Ovary (tissue), 7 donors: ENCODE measurements at regions not wholly inside any gene's neighbourhood (a gene's known extent, or its start where the extent isn't known, plus 50 kb on each side); places are given as distances from the start of the nearest gene placed in this dataset.

Experiments
- DNase-seq, 5 donors: peaks; one replicate each; pipeline ENCODE4 v3.0.0-alpha.2; 2019 to 2020
- H3K27ac ChIP-seq, 2 donors: fragments of 200-600 bp; one replicate each; pipeline versions ENCODE4 v1.5.1 to v1.8.0; 2019 to 2022
- H3K27me3 ChIP-seq: fragments of 200-600 bp; one replicate; pipeline ENCODE4 v1.8.0; 2022
- H3K36me3 ChIP-seq: fragments of 200-600 bp; sonication (generic); one replicate; pipeline ENCODE4 v1.5.1; 2019
- H3K4me1 ChIP-seq: one replicate; pipeline ENCODE4 v1.8.1; 2013; ENCODE audit warnings: mild to moderate bottlenecking, moderate library complexity; ENCODE audit not compliant: insufficient read depth
- H3K4me3 ChIP-seq: fragments of 200-600 bp; sonication (generic); one replicate; pipeline ENCODE4 v1.5.1; 2017
- H3K9me3 ChIP-seq, 2 donors: fragments of 200-600 bp in 1 of 2; sonication (generic) in 1 of 2; one replicate each; pipeline versions ENCODE4 v1.5.1 to v1.8.1; 2013 to 2019; ENCODE audit warnings: mild to moderate bottlenecking in 1 of 2, moderate library complexity in 1 of 2
- EP300 ChIP-seq: sonication (generic); formaldehyde crosslinking; IDR thresholded peaks from one replicate; pipeline ENCODE4 v1.6.1; 2017; ENCODE audit warnings: antibody characterized with exemption
- POLR2A ChIP-seq: fragments of 450-650 bp; IDR thresholded peaks from one replicate; pipeline ENCODE4 v1.6.1; 2017; ENCODE audit warnings: antibody characterized with exemption, mild to moderate bottlenecking, moderate library complexity
- WGBS, 3 donors: extraction: QIAGEN DNeasy Blood & Tissue Kit in 1 of 3; methylation state at CpG; one replicate each; pipeline versions ENCODE4 v1.1.5 to v1.1.7; 2013 to 2017; 5-methylcytosine and 5-hydroxymethylcytosine counted together
- intact Hi-C, 4 donors: fragments of 100-400 bp; cut with DNase I; formaldehyde crosslinking; loops; one replicate each; pipeline versions ENCODE4 v1.11.0 to v1.15.1; 2022 to 2023
- TF ChIP-seq, protein P1 (sequence below), 3 donors: fragments of 450-650 bp in 2 of 3; fragments of 200-600 bp in 1 of 3; IDR thresholded peaks; one replicate each; pipeline versions ENCODE4 v1.5.1 to v1.8.0; 2016 to 2022; ENCODE audit warnings: antibody characterized with exemption in 3 of 3, mild to moderate bottlenecking in 1 of 3
- donor health status: DM: no; HTN: no; CAD: no; lungs with moderate emphysema.
- donor health status: DM: no; HTN: no; CAD: no.
- donor health status: Bipolar disorder and iron deficiency.
- donor health status: DM: no; HTN: no; CAD: no.
- donor health status: DM: yes; HTN: yes; CAD: no.

DNA sequence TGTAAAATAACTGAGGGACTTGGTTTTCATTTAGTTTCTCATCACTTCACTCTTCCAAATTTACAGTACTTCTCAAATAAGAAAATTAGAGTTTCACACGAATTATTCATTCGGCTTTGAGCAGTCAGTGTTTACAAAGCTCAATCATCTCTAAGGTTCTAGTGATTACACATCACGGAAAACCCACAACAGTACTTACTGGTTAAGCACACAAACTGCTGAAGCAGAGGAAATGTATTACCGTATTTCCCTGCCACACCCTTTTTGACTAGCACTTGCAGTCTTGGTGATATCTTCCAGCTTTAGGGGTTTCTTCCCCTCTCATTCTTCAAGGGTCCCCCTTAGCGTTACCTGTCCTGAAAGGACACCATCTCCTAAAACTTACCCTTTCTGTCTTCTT, 164.8 kb upstream of the CDIN1 start:
- 86 to 93% (median 87%) methylated on average over 5 of the region's 5 CpGs for WGBS, 3 donors
- no peaks in the 10 kb centered on the region for H3K36me3 ChIP-seq
- no peaks in the 10 kb centered on the region for H3K27me3 ChIP-seq
- no peak overlapping the region for H3K27ac ChIP-seq
- intact Hi-C loops, result no loop called here
- no peaks in the 10 kb centered on the region for H3K4me1 ChIP-seq
- no peak overlapping the region for H3K4me3 ChIP-seq
- no peaks in the 10 kb centered on the region for H3K9me3 ChIP-seq
- DNase-seq, result no peak
- TF ChIP-seq, protein P1, sequence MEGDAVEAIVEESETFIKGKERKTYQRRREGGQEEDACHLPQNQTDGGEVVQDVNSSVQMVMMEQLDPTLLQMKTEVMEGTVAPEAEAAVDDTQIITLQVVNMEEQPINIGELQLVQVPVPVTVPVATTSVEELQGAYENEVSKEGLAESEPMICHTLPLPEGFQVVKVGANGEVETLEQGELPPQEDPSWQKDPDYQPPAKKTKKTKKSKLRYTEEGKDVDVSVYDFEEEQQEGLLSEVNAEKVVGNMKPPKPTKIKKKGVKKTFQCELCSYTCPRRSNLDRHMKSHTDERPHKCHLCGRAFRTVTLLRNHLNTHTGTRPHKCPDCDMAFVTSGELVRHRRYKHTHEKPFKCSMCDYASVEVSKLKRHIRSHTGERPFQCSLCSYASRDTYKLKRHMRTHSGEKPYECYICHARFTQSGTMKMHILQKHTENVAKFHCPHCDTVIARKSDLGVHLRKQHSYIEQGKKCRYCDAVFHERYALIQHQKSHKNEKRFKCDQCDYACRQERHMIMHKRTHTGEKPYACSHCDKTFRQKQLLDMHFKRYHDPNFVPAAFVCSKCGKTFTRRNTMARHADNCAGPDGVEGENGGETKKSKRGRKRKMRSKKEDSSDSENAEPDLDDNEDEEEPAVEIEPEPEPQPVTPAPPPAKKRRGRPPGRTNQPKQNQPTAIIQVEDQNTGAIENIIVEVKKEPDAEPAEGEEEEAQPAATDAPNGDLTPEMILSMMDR (IDR thresholded peaks at IDR 0.05), result no peak
- TF ChIP-seq EP300 (no peak), POLR2A (no peak)

DNA sequence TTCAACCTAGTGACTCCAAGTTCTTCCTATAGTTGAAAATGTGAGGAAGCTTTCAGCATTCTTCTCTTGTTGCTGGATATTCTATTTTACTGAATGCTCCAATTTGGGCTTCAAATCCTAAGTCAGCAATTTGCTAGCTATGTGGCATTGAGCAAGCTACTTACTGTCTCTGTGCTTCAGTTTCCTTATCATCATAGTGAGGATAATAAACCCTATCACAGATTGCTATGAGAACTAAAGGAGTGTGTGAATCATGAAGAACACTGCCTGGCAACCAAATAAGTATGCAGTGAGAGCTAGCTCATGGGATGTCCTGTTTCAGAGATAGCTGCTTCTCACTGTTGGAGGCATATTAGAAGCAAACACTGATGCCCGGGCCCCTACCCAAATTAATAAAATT, 163.8 kb upstream of the CDIN1 start:
- H3K27ac ChIP-seq, result no peak overlapping the region
- H3K4me3 ChIP-seq, result no peak overlapping the region
- intact Hi-C loops, result no loop called here
- no peaks in the 10 kb centered on the region for H3K9me3 ChIP-seq
- no peaks in the 10 kb centered on the region for H3K36me3 ChIP-seq
- TF ChIP-seq EP300, result no peak
- no peak for TF ChIP-seq POLR2A
- DNase-seq, result no peak
- WGBS, 3 donors, result 82 to 88% (median 83%) methylated on average over 1 of the region's 1 CpG
- H3K4me1 ChIP-seq, result no peaks in the 10 kb centered on the region
- H3K27me3 ChIP-seq, result no peaks in the 10 kb centered on the region

DNA sequence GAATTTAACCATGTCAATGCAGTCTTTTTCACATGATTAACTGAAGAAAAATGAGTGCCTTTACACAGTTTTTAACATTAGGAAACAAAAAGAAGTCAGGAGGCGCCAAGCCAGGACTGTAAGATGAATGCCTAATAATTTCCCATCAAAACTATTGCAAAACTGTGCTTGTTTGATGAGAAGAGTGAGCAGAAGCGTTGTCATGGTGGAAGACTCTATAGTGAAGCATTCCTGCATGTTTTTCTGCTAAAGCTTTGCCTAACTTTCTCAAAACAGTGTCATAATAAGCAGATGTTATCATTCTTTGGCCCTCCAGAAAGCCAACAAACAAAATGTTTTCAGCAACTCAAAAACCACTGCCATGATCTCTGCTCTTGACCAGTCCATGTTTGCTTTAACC, 156.8 kb upstream of the CDIN1 start:
- intact Hi-C loops, result loop anchor here in 1 of 4 donors (10.0 kb wide), 1 partner anchor 112 kb away; no protein-coding TSS in a partner anchor
- whole genome bisulfite sequencing, 3 donors, result 88 to 96% (median 90%) methylated on average over 2 of the region's 2 CpGs
- H3K27ac ChIP-seq, result no peak overlapping the region
- TF ChIP-seq EP300 (no peak), POLR2A (no peak)
- TF ChIP-seq, protein P1 (IDR thresholded peaks at IDR 0.05), result no peak
- DNase-seq, result no peak
- no peaks in the 10 kb centered on the region for H3K9me3 ChIP-seq
- H3K27me3 ChIP-seq, result no peaks in the 10 kb centered on the region
- H3K36me3 ChIP-seq, result no peaks in the 10 kb centered on the region
- H3K4me1 ChIP-seq, result no peaks in the 10 kb centered on the region
- no peak overlapping the region for H3K4me3 ChIP-seq

DNA sequence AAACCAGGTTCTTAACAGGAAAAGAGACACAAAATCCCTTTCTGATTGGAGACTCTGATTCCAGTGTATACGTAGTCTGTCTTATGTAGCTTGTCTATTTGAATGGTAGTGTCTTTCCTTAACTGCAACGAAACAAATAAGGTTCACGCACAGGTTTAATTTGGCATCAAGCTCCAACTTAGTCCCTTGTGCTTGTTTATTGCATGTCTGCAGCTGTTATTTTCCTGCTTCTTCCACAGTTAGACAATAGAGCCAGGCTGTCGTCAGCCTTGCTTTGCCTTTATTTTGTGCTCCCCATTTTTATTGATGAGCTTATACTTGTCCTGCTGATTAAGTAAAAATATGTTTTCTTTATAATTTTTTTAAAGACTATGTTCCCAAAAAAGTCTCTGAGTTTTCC, 152.7 kb upstream of the CDIN1 start:
- WGBS, 3 donors, result 60 to 80% (median 63%) methylated on average over 4 of the region's 4 CpGs

More for the DNA sequence above, 152.7 kb upstream of the CDIN1 start:
- Histone ChIP-seq H3K4me3 (no peak overlapping the region), H3K27me3 (no peaks in the 10 kb centered on the region), H3K27ac (no peak overlapping the region), H3K4me1 (no peaks in the 10 kb centered on the region), H3K36me3 (no peaks in the 10 kb centered on the region), H3K9me3 (no peaks in the 10 kb centered on the region)
- intact Hi-C loops, result loop anchor here in 1 of 4 donors (10.0 kb wide), 1 partner anchor 108 kb away; no protein-coding TSS in a partner anchor
- TF ChIP-seq EP300 (no peak), POLR2A (no peak)
- TF ChIP-seq, protein P1 (IDR thresholded peaks at IDR 0.05), result no peak
- no peak for DNase-seq
